Astrocyte (in vitro differentiated cells and primary cell): ENCODE measurements at regions not wholly inside any gene's neighbourhood (a gene's known extent, or its start where the extent isn't known, plus 50 kb on each side); places are given as distances from the start of the nearest gene placed in this dataset.

ENCODE experiments used
- DNase-seq: peaks from one replicate; pipeline ENCODE4 v3.0.0-alpha.2; 2010; ENCODE audit warnings: low read depth
- FAIRE-seq: peaks from 2 replicates; lab custom pipeline; 2011; peaks lifted over from hg19 to GRCh38; lab: Jason Lieb, UNC
- H2AFZ ChIP-seq: 2 replicates; pipeline ENCODE4 v1.6.0; 2012; ENCODE audit warnings: low read depth, low read length, inconsistent platforms
- H3K27ac ChIP-seq: 2 replicates; pipeline ENCODE4 v1.5.1; 2011; ENCODE audit warnings: low read depth, low read length, inconsistent platforms
- H3K27me3 ChIP-seq: 2 replicates; pipeline ENCODE4 v1.6.0; 2011; ENCODE audit warnings: low read length, inconsistent platforms; ENCODE audit not compliant: insufficient read depth
- H3K36me3 ChIP-seq: 2 replicates; pipeline ENCODE4 v1.5.1; 2011; ENCODE audit warnings: low read length, inconsistent platforms; ENCODE audit not compliant: insufficient read depth
- H3K4me1 ChIP-seq: 2 replicates; pipeline ENCODE4 v1.5.1; 2011; ENCODE audit warnings: low read length, inconsistent platforms; ENCODE audit not compliant: insufficient read depth
- H3K4me2 ChIP-seq: 2 replicates; pipeline ENCODE4 v1.6.0; 2012; ENCODE audit warnings: low read length, inconsistent platforms
- H3K4me3 ChIP-seq: 2 replicates; pipeline ENCODE4 v1.5.1; 2011; ENCODE audit warnings: low read depth, mild to moderate bottlenecking, low read length, inconsistent platforms; ENCODE audit not compliant: insufficient read depth
- H3K79me2 ChIP-seq: 2 replicates; pipeline ENCODE4 v1.6.0; 2012; ENCODE audit warnings: mild to moderate bottlenecking, low read length, inconsistent platforms; ENCODE audit not compliant: insufficient read depth
- H3K9ac ChIP-seq: 2 replicates; pipeline ENCODE4 v1.6.0; 2012; ENCODE audit warnings: mild to moderate bottlenecking, low read length, inconsistent platforms
- H3K9me3 ChIP-seq: 2 replicates; pipeline ENCODE4 v1.5.1; 2012; ENCODE audit warnings: low read depth, mild to moderate bottlenecking, low read length, inconsistent platforms; ENCODE audit not compliant: insufficient read depth
- H4K20me1 ChIP-seq: 2 replicates; pipeline ENCODE4 v1.6.0; 2012; ENCODE audit warnings: low read length, inconsistent platforms; ENCODE audit not compliant: insufficient read depth
- H3K27ac Mint-ChIP-seq: one replicate; pipeline ENCODE4 v1.8.0; 2021; ENCODE audit warnings: mild to moderate bottlenecking, mixed read lengths; ENCODE audit not compliant: unreplicated experiment
- H3K27me3 Mint-ChIP-seq: one replicate; pipeline ENCODE4 v1.8.0; 2021; ENCODE audit warnings: low read depth, mixed read lengths; ENCODE audit not compliant: unreplicated experiment
- H3K36me3 Mint-ChIP-seq: one replicate; pipeline ENCODE4 v1.8.0; 2021; ENCODE audit warnings: low read depth, mixed read lengths; ENCODE audit not compliant: unreplicated experiment
- H3K4me1 Mint-ChIP-seq: one replicate; pipeline ENCODE4 v1.8.0; 2021; ENCODE audit warnings: low read depth, mixed read lengths; ENCODE audit not compliant: unreplicated experiment
- H3K4me3 Mint-ChIP-seq: one replicate; pipeline ENCODE4 v1.8.0; 2021; ENCODE audit warnings: mild to moderate bottlenecking, moderate library complexity, mixed read lengths; ENCODE audit not compliant: unreplicated experiment
- H3K9me3 Mint-ChIP-seq: one replicate; pipeline ENCODE4 v1.8.0; 2021; ENCODE audit warnings: mild to moderate bottlenecking, mixed read lengths; ENCODE audit not compliant: unreplicated experiment
- EZH2 ChIP-seq: IDR thresholded peaks from 2 replicates; pipeline ENCODE4 v1.6.1; 2012; ENCODE audit warnings: mild to moderate bottlenecking, low read length, inconsistent platforms; ENCODE audit not compliant: insufficient read depth
- TF ChIP-seq, protein P1 (sequence below): IDR thresholded peaks from 2 replicates; pipeline ENCODE4 v1.5.1; 2011; ENCODE audit warnings: low read depth, mild to moderate bottlenecking, inconsistent platforms, low read length, moderate library complexity; ENCODE audit not compliant: insufficient read depth

GRCh38 chr3:861721-862120 is 231.1 kb upstream of the CNTN6 start:
- H3K9ac ChIP-seq: no peak overlapping the region
- H4K20me1 ChIP-seq: no peaks in the 10 kb centered on the region
- no peak for FAIRE-seq
- H3K27me3 ChIP-seq: no peaks in the 10 kb centered on the region
- H2AFZ ChIP-seq: no peak overlapping the region
- Mint-ChIP-seq H3K4me1 (no peaks in the 10 kb centered on the region), H3K4me3 (no peak overlapping the region), H3K27ac (no peak overlapping the region), H3K27me3 (no peaks in the 10 kb centered on the region), H3K9me3 (no peaks in the 10 kb centered on the region), H3K36me3 (no peaks in the 10 kb centered on the region)
- no peaks in the 10 kb centered on the region for H3K79me2 ChIP-seq
- no peak overlapping the region for H3K27ac ChIP-seq
- no peaks in the 10 kb centered on the region for H3K4me1 ChIP-seq
- DNase-seq: no peak
- TF ChIP-seq, protein P1, sequence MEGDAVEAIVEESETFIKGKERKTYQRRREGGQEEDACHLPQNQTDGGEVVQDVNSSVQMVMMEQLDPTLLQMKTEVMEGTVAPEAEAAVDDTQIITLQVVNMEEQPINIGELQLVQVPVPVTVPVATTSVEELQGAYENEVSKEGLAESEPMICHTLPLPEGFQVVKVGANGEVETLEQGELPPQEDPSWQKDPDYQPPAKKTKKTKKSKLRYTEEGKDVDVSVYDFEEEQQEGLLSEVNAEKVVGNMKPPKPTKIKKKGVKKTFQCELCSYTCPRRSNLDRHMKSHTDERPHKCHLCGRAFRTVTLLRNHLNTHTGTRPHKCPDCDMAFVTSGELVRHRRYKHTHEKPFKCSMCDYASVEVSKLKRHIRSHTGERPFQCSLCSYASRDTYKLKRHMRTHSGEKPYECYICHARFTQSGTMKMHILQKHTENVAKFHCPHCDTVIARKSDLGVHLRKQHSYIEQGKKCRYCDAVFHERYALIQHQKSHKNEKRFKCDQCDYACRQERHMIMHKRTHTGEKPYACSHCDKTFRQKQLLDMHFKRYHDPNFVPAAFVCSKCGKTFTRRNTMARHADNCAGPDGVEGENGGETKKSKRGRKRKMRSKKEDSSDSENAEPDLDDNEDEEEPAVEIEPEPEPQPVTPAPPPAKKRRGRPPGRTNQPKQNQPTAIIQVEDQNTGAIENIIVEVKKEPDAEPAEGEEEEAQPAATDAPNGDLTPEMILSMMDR: no peak
- no peak for TF ChIP-seq EZH2
- no peak overlapping the region for H3K4me3 ChIP-seq
- H3K36me3 ChIP-seq: no peaks in the 10 kb centered on the region
- no peaks in the 10 kb centered on the region for H3K9me3 ChIP-seq
- H3K4me2 ChIP-seq: no peak overlapping the region

- Mint-ChIP-seq H3K4me1 (no peaks in the 10 kb centered on the region), H3K9me3 (peaks cover 2% of the 10 kb centered on the region), H3K4me3 (no peak overlapping the region), H3K27ac (no peak overlapping the region), H3K27me3 (no peaks in the 10 kb centered on the region), H3K36me3 (no peaks in the 10 kb centered on the region)
- H3K4me1 ChIP-seq: no peaks in the 10 kb centered on the region
- no peaks in the 10 kb centered on the region for H3K27me3 ChIP-seq
- no peak overlapping the region for H2AFZ ChIP-seq
- H4K20me1 ChIP-seq: no peaks in the 10 kb centered on the region
- no peaks in the 10 kb centered on the region for H3K79me2 ChIP-seq
- no peak for DNase-seq
- H3K36me3 ChIP-seq: no peaks in the 10 kb centered on the region
- no peak overlapping the region for H3K9ac ChIP-seq
- H3K4me2 ChIP-seq: no peak overlapping the region
- no peaks in the 10 kb centered on the region for H3K9me3 ChIP-seq
- TF ChIP-seq EZH2: no peak
- TF ChIP-seq, protein P1: no peak
- H3K27ac ChIP-seq: no peak overlapping the region
- no peak overlapping the region for H3K4me3 ChIP-seq
- no peak for FAIRE-seq
These were observed 223.6 kb upstream of the CNTN6 start for GRCh38 chr3:869269-869668.

GRCh38 chr3:869734-870133 is 223.1 kb upstream of the CNTN6 start:
- Mint-ChIP-seq H3K4me1 (no peaks in the 10 kb centered on the region), H3K9me3 (peaks cover 2% of the 10 kb centered on the region), H3K27me3 (no peaks in the 10 kb centered on the region), H3K27ac (no peak overlapping the region), H3K36me3 (no peaks in the 10 kb centered on the region), H3K4me3 (no peak overlapping the region)
- H3K4me1 ChIP-seq: no peaks in the 10 kb centered on the region
- no peaks in the 10 kb centered on the region for H4K20me1 ChIP-seq
- no peak overlapping the region for H2AFZ ChIP-seq
- no peak overlapping the region for H3K4me2 ChIP-seq
- no peak overlapping the region for H3K9ac ChIP-seq
- TF ChIP-seq, protein P1: no peak
- no peak for TF ChIP-seq EZH2
- no peaks in the 10 kb centered on the region for H3K9me3 ChIP-seq
- H3K4me3 ChIP-seq: no peak overlapping the region
- no peaks in the 10 kb centered on the region for H3K36me3 ChIP-seq
- H3K27me3 ChIP-seq: no peaks in the 10 kb centered on the region
- no peak for FAIRE-seq
- H3K79me2 ChIP-seq: no peaks in the 10 kb centered on the region
- DNase-seq: no peak
- H3K27ac ChIP-seq: no peak overlapping the region
